K562 (cell line): ENCODE measurements at regions not wholly inside any gene's neighbourhood (a gene's known extent, or its start where the extent isn't known, plus 50 kb on each side); places are given as distances from the start of the nearest gene placed in this dataset.
"Not testable (repeated sequence)": the region's sequence is repeated elsewhere in the genome, so short reads cannot be mapped to it uniquely, and the experiment has no call there.

Experiments
- ATAC-seq: fragments of 200-7000 bp; cut with Tn5 transposase; 3 replicates; pipeline ENCODE4 v1.9.1; 2020; ENCODE audit warnings: moderate library complexity
- BruUV-seq: library from RNA; stranded (reverse); fragments of 400-500 nt; replicated peaks from 2 replicates; lab custom pipeline; 2021; lab: Mats Ljungman, UMichigan
- CTCF ChIA-PET: fragments of 300-600 bp; formaldehyde crosslinking; extraction: SDS; loops from one replicate; lab custom pipeline; 2021; ENCODE audit warnings: low intra/inter-chr PET ratio; lab: Yijun Ruan, JAX
- POLR2A ChIA-PET: fragments of 300-600, 350-650 bp; sonication (Branson Sonifier 250); formaldehyde crosslinking; extraction: SDS; loops from one replicate; lab custom pipeline; 2021; ENCODE audit warnings: antibody characterized with exemption, inconsistent platforms; lab: Yijun Ruan, JAX
- DNase-seq, 4 experiments: peaks; one replicate each; pipeline versions ENCODE4 v3.0.0 to v3.0.0-alpha.2; 2011 to 2018; ENCODE audit warnings: low spot score in 3 of 4, mixed read lengths in 3 of 4; ENCODE audit errors: extremely low read depth in 1 of 4
- FAIRE-seq: peaks from 2 replicates; lab custom pipeline; 2011; peaks lifted over from hg19 to GRCh38; lab: Jason Lieb, UNC
- H2AFZ ChIP-seq: 2 replicates; pipeline ENCODE4 v1.6.0; 2011; ENCODE audit warnings: low read depth, low read length, control low read depth, inconsistent platforms
- H3K27ac ChIP-seq: fragments of 200-600 bp; 3 replicates; pipeline ENCODE4 v1.8.0; 2011; ENCODE audit warnings: low read depth, mild to moderate bottlenecking, control low read depth, inconsistent platforms, low read length, moderate library complexity, mixed read lengths; ENCODE audit errors: extremely low read depth
- H3K27me3 ChIP-seq, 2 experiments: fragments of 300-600 bp in 1 of 2; 2 replicates in 1 of 2; 3 replicates in 1 of 2; pipeline versions ENCODE4 v1.6.0 to v1.8.0; 2011; ENCODE audit warnings: inconsistent platforms in 2 of 2, low read length in 2 of 2, mild to moderate bottlenecking in 1 of 2, mixed read lengths in 1 of 2, moderate library complexity in 1 of 2; ENCODE audit not compliant: control insufficient read depth in 2 of 2, insufficient read depth in 2 of 2
- H3K36me3 ChIP-seq: fragments of 300-600 bp; 3 replicates; pipeline ENCODE4 v1.8.0; 2011; ENCODE audit warnings: mild to moderate bottlenecking, low read length, inconsistent platforms; ENCODE audit not compliant: control insufficient read depth, insufficient read depth
- H3K4me1 ChIP-seq, 2 experiments: fragments of 200-600 bp in 1 of 2; replicated peaks in 1 of 2; 2 replicates in 1 of 2; 3 replicates in 1 of 2; pipeline versions ENCODE4 v1.5.1 to v1.8.0; 2011; ENCODE audit warnings: inconsistent platforms in 2 of 2, low read length in 2 of 2, mild to moderate bottlenecking in 1 of 2, mixed read lengths in 1 of 2, moderate library complexity in 1 of 2; ENCODE audit not compliant: control insufficient read depth in 2 of 2, insufficient read depth in 2 of 2
- H3K4me2 ChIP-seq: 2 replicates; pipeline ENCODE4 v1.6.1; 2011; ENCODE audit warnings: low read length, control low read depth, inconsistent platforms, mixed read lengths; ENCODE audit not compliant: insufficient read depth
- H3K4me3 ChIP-seq: fragments of 200-600 bp; sonication (generic), shearing (Covaris generic); 2 replicates; pipeline ENCODE4 v1.5.1; 2016; ENCODE audit warnings: control low read depth, inconsistent platforms
- H3K79me2 ChIP-seq: fragments of 200-600 bp; 3 replicates; pipeline ENCODE4 v1.8.0; 2011; ENCODE audit warnings: low read length, inconsistent platforms; ENCODE audit not compliant: control insufficient read depth, insufficient read depth
- H3K9ac ChIP-seq, 2 experiments: 2 replicates each; pipeline versions ENCODE4 v1.6.0 to v1.6.1; 2011; ENCODE audit warnings: low read depth in 2 of 2, low read length in 2 of 2, control low read depth in 1 of 2, inconsistent platforms in 1 of 2, mild to moderate bottlenecking in 1 of 2, mixed read lengths in 1 of 2; ENCODE audit not compliant: insufficient read depth in 1 of 2
- H3K9me1 ChIP-seq: one replicate; pipeline ENCODE4 v1.6.0; 2011; ENCODE audit warnings: inconsistent platforms, mild to moderate bottlenecking, low read length, moderate library complexity; ENCODE audit not compliant: control insufficient read depth, insufficient read depth
- H3K9me3 ChIP-seq: replicated peaks from 2 replicates; pipeline ENCODE4 v1.5.1; 2011; ENCODE audit warnings: low read depth, low read length, inconsistent platforms; ENCODE audit not compliant: control insufficient read depth, insufficient read depth
- H4K20me1 ChIP-seq: replicated peaks from 2 replicates; pipeline ENCODE4 v1.6.1; 2011; ENCODE audit warnings: low read length, inconsistent platforms, mixed read lengths; ENCODE audit not compliant: control insufficient read depth, insufficient read depth
- ASH1L ChIP-seq: fragments of 450-650 bp; IDR thresholded peaks from 2 replicates; pipeline ENCODE4 v1.6.1; 2018; ENCODE audit warnings: borderline replicate concordance, mild to moderate bottlenecking, low read depth; ENCODE audit not compliant: partially characterized antibody
- CC2D1A ChIP-seq: fragments of 450-650 bp; IDR thresholded peaks from 2 replicates; pipeline ENCODE4 v1.6.1; 2017; ENCODE audit warnings: mild to moderate bottlenecking
- NFYB ChIP-seq: IDR thresholded peaks from 2 replicates; pipeline ENCODE4 v1.6.1; 2011; ENCODE audit warnings: mild to moderate bottlenecking, moderate library complexity; ENCODE audit not compliant: insufficient read length; ENCODE audit errors: extremely low read depth
- RBM25 ChIP-seq: fragments of 200-400 bp; formaldehyde crosslinking; IDR thresholded peaks from 2 replicates; pipeline ENCODE4 v1.6.1; 2018; ENCODE audit warnings: low read length, low read depth, moderate library complexity; ENCODE audit not compliant: severe bottlenecking
- ZNF316 ChIP-seq: fragments of 450-650 bp; IDR thresholded peaks from 2 replicates; pipeline ENCODE4 v1.6.1; 2016
- WGBS: fragments of 100-300 bp; shearing (Covaris generic); methylation state at CpG from one replicate; pipeline ENCODE4 v1.1.6; 2016; ENCODE audit warnings: low coverage, mixed read lengths; ENCODE audit not compliant: insufficient coverage; ENCODE audit errors: missing lambda C conversion rate; 5-methylcytosine and 5-hydroxymethylcytosine counted together
- in situ Hi-C: fragments of 300-500 bp; cut with MboI; formaldehyde crosslinking; loops from 4 replicates; pipeline ENCODE4 v1.15.0; 2018; ENCODE audit warnings: inconsistent platforms, mixed read lengths
- intact Hi-C: fragments of 100-400 bp; cut with micrococcal nuclease; formaldehyde crosslinking; loops from 2 replicates; pipeline ENCODE4 v1.14.2; 2022
- TF ChIP-seq, protein P1 (sequence below): fragments of 450-650 bp; IDR thresholded peaks from 2 replicates; pipeline ENCODE4 v1.6.1; 2016; ENCODE audit warnings: mild to moderate bottlenecking

DNA sequence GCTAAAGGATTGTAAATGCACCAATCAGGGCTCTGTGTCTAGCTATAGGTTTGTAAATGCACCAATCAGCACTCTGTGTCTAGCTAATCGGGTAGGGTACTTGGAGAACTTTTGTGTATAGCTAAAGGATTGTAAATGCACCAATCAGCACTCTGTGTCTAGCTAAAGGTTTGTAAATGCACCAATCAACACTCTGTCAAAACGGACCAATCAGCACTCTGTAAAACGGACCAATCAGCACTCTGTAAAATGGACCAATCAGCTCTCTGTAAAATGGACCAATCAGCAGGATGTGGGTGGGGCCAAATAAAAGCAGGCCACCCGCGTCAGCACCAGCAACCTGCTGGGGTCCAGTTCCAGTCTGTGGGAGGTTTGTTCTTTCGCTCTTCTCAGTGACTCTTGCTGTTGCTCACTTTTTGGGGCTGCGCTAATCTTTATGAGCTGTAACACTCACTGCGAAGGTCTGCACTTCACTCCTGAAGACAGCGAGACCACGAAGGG, 110.3 kb downstream of the KCNK1 start:
- DNase-seq, H3K27ac ChIP-seq, ATAC-seq, FAIRE-seq, H3K9me1 ChIP-seq, H3K4me3 ChIP-seq, CTCF ChIA-PET, POLR2A ChIA-PET, H3K27me3 ChIP-seq, H3K36me3 ChIP-seq, H3K4me2 ChIP-seq, in situ Hi-C loops, H3K9me3 ChIP-seq, BruUV-seq, intact Hi-C loops, H3K9ac ChIP-seq, H4K20me1 ChIP-seq, H2AFZ ChIP-seq, H3K79me2 ChIP-seq: not testable (repeated sequence)
- H3K4me1 ChIP-seq = peaks cover 0 to 10% of the 10 kb centered on the region in 2 experiments; a peak in 2 of 5 replicates
- peak; percentile 42; the same call in 1 of the 2 replicates for TF ChIP-seq CC2D1A
- TF ChIP-seq ZNF316 = peak; percentile 58
- peak; percentile 49 for TF ChIP-seq ASH1L
- TF ChIP-seq, protein P1, sequence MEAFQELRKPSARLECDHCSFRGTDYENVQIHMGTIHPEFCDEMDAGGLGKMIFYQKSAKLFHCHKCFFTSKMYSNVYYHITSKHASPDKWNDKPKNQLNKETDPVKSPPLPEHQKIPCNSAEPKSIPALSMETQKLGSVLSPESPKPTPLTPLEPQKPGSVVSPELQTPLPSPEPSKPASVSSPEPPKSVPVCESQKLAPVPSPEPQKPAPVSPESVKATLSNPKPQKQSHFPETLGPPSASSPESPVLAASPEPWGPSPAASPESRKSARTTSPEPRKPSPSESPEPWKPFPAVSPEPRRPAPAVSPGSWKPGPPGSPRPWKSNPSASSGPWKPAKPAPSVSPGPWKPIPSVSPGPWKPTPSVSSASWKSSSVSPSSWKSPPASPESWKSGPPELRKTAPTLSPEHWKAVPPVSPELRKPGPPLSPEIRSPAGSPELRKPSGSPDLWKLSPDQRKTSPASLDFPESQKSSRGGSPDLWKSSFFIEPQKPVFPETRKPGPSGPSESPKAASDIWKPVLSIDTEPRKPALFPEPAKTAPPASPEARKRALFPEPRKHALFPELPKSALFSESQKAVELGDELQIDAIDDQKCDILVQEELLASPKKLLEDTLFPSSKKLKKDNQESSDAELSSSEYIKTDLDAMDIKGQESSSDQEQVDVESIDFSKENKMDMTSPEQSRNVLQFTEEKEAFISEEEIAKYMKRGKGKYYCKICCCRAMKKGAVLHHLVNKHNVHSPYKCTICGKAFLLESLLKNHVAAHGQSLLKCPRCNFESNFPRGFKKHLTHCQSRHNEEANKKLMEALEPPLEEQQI = peak; percentile 70
- peak; percentile 69 for TF ChIP-seq NFYB
- TF ChIP-seq RBM25 = peak; percentile 16
- 72% methylated on average over 10 of the region's 10 CpGs for WGBS
